ENCODE measurements at regions not wholly inside any gene's neighbourhood (a gene's known extent, or its start where the extent isn't known, plus 50 kb on each side); places are given as distances from the start of the nearest gene placed in this dataset.
A peak's percentile ranks its signal among the peaks of the same experiment; 100 is the strongest.

GRCh38 chr2:15794608-15795134 is 145.7 kb upstream of the MYCN start:
- DNase-seq = no peak

GRCh38 chr2:15795426-15795825 is 144.9 kb upstream of the MYCN start:
- peak; percentile 47 for DNase-seq

- DNase-seq = no peak
Measured at GRCh38 chr2:15796167-15796942, 144.0 kb upstream of the MYCN start.

- DNase-seq = peak; percentile 45
Measured at GRCh38 chr2:15797231-15797938, 143.0 kb upstream of the MYCN start.

GRCh38 chr2:15797939-15798281 is 142.4 kb upstream of the MYCN start:
- no peak for DNase-seq

- no peak for DNase-seq
Measured at GRCh38 chr2:15798701-15799431, 141.5 kb upstream of the MYCN start.

GRCh38 chr2:15799432-15799827 is 140.9 kb upstream of the MYCN start:
- no peak for DNase-seq

GRCh38 chr2:15800495-15801329 is 139.6 kb upstream of the MYCN start:
- no peak for DNase-seq

GRCh38 chr2:15801439-15801838 is 138.9 kb upstream of the MYCN start:
- no peak for DNase-seq

GRCh38 chr2:15801904-15802303 is 138.4 kb upstream of the MYCN start:
- no peak for DNase-seq

- DNase-seq = no peak
Measured at GRCh38 chr2:15802657-15803542, 137.4 kb upstream of the MYCN start.

GRCh38 chr2:15803543-15804245 is 136.7 kb upstream of the MYCN start:
- no peak for DNase-seq

- DNase-seq = no peak
Measured at GRCh38 chr2:15804246-15804619, 136.1 kb upstream of the MYCN start.

- DNase-seq = no peak
Measured at GRCh38 chr2:15804691-15805090, 135.7 kb upstream of the MYCN start.

GRCh38 chr2:15805206-15805605 is 135.1 kb upstream of the MYCN start:
- DNase-seq = no peak

- no peak for DNase-seq
Measured at GRCh38 chr2:15805772-15806171, 134.6 kb upstream of the MYCN start.

GRCh38 chr2:15806801-15807417 is 133.4 kb upstream of the MYCN start:
- DNase-seq = no peak

- no peak for DNase-seq
Measured at GRCh38 chr2:15807418-15808203, 132.7 kb upstream of the MYCN start.

Measured in right kidney (tissue), 1 donor.